ENCODE measurements at regions not wholly inside any gene's neighbourhood (a gene's known extent, or its start where the extent isn't known, plus 50 kb on each side); places are given as distances from the start of the nearest gene placed in this dataset.

DNA sequence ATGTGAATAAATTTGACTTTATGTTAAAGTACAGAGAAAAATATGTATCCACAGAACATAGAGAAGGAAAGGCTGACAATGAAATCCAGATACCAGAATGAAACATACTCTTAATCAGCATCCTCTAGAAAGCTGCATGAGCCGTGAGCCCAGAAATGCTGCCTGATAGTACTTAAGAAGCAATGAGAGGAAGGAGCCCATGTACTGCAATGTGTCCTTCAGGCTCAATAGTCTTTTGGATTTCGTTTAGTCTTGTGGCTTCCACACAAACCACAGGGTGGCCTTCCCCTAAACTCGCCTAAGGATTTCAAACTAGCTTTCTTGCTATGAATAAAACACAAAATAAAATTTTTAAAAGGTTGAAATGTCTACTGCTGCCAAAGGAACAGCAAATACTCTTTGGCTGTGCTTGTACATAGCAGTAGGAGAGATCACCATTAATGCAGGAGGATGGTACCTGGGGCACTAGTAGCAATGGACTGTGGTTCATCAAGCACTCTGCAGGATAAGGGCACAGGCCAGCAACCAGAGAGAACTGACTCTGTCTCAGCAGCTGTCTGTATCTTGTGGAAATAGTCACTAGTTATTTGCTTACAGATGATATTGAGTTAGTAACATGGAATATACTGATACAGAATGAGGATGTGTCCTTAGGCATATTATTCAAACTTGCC, 988.3 kb upstream of the LRFN5 start:
- DNase-seq (ENCODE audit: low read depth in 4 of 4, low spot score in 3 of 4): no peak

DNA sequence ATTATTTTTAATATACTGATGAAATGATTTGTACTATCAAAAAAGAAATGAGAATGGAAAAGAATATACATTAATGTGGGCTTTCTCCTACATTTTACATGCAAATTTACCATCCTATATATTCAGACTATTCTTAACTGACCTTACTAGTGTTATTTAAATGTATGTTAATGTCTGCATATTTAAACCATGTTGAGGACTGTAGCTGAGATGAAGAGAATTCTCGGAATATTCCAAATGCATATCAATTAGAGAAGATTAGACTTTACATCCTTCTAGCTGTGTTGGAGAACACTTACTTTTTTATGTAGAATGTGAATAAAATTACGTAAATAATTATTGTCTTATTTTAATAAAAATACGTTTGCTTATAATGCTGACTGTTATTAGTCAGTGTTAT, 990.1 kb upstream of the LRFN5 start:
- DNase-seq (ENCODE audit: low read depth in 4 of 4, low spot score in 3 of 4): no peak

DNA sequence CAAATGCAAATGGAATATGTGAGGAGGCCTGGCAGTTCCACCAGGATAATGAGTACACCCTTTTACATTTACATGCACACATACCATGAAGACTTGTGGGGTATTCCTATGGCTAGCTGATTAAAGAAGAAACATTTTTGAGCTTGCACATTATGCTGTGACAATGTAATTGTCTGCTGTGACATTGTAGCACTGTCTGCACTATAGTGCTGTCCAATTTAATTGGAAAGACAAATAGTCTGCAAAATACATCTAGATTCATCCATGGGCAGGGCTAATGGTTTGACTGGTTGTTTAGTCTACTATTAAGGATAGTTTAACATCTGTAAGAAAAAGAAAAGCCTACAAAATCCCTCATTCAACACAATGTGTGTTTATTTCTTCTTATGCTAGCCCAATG, 1005.6 kb upstream of the LRFN5 start:
- DNase-seq (ENCODE audit: low read depth in 4 of 4, low spot score in 3 of 4): no peak

DNA sequence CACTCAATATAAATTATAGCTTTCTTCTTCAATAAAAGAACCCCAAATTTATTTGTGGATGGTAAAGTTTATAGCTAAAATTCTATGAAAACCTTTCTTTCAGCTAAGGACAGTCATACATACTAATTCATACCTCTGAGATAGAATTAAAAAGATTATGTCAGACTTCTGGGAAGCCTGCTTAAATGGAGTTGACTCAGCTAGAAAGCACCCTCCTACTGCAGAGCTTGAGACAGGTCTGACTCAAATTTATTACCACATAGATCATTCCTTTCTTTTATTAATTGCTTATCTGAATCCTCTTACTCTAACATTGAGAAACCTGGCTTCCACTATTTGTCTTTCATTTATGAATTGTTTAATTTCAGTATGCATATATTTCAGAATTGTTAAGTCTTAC, 1007.0 kb upstream of the LRFN5 start:
- no peak for DNase-seq (ENCODE audit: low read depth in 4 of 4, low spot score in 3 of 4)

DNA sequence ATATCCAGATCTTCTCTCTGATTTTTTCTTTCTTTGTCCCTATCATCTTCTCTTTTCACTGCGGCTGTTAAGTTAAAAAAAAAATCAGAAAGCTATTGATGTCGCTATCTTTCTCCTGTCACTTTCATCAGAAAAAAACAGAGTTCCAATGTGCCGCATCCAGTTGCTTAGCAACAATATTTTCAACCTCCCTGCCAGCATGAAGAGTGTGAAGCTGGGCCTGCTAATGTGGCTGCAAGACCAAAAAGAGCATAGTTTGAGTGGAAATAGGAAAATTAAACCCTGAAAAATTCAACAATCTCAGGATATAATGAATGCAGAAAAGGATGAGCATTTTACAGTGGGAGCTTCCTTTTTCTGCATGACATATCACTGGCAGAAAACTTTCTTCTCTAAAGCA, 1025.4 kb upstream of the LRFN5 start:
- DNase-seq (ENCODE audit: low read depth in 4 of 4, low spot score in 3 of 4): no peak

DNA sequence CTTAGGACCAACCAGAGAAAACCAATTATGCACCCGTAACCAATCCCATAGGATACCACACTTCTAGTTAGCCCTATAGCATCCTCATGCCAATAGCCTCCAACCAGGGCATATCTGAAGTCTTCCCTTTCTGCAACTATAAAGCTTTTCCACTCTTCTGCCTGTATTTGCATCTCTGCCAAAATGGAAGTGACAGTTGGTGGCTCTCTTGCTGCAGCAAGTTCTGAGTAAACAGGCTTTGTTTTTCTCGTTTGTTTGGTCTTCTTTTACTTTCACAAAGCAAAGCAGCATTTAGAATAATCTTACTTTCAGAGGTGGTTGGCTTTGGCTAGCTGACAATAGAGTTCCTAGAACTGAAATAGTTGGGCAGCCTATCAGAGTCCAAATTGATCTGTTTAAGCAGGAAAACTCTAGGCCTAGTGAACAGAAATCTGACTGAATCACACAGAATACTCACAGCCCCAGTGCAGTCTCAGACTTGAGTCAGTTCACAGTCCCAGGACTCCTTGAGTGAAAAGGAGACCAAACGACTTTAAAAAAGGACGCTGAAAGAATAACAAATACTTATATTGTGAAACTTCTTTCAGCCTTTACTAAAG, 1029.7 kb upstream of the LRFN5 start:
- no peak for DNase-seq (ENCODE audit: low read depth in 4 of 4, low spot score in 3 of 4)

DNA sequence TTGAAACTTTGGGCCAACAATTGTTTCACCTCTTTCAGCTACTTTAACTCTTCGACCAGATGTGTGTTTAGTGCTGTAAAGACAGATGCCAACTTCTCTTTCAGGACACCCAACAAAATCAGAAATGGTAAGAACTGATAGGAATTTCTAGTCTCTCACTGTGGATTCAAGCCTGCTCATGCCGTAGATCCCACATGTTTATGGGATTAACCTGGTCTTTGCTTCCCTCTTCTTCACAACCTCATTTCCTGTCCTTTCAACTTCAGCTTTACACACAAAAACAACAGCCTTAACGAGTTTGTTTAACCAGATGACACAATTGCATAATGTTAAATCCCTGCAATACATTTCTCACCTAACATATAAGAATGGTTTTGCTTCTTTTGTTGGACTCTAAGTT, 1031.9 kb upstream of the LRFN5 start:
- no peak for DNase-seq (ENCODE audit: low read depth in 4 of 4, low spot score in 3 of 4)

DNA sequence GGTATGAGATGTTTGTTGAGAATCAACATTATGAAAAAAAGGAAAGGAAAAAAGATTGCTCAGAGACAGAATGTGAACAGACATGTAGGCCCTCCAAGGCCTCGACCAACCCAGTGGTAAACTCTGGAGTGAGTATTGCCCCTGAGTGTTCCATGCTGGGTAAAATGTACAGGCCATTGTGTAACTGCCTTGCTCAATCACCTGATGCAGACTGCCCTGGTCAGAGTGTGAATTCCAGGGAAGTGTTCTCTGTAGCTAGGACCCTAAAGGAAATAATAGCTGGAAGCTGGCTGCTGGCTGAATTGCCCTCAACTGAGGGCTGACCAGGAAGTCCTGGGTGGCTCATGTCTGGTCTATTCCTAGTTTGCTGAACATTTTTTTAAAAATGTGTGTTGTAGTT, 1081.4 kb upstream of the LRFN5 start:
- DNase-seq (ENCODE audit: low read depth in 4 of 4, low spot score in 3 of 4): no peak

DNA sequence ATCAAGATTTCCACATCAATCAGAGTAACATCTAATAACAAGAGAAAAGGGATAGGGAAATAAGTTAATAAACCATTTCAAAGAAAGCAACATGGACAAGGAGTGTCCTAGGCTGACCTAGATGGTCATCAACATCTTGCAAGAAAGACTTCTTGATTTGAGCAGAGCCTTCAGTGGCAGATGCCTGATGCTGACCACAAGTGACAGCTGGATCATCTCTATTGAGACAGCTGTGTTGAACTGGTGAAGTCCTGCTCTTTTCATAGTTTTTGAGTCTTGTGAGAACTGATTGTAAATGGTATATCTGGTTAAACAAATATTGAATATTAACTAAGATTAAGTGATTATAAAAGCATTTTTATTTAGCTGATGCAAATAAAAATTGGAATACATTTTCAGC, 1083.6 kb upstream of the LRFN5 start:
- no peak for DNase-seq (ENCODE audit: low read depth in 4 of 4, low spot score in 3 of 4)

DNA sequence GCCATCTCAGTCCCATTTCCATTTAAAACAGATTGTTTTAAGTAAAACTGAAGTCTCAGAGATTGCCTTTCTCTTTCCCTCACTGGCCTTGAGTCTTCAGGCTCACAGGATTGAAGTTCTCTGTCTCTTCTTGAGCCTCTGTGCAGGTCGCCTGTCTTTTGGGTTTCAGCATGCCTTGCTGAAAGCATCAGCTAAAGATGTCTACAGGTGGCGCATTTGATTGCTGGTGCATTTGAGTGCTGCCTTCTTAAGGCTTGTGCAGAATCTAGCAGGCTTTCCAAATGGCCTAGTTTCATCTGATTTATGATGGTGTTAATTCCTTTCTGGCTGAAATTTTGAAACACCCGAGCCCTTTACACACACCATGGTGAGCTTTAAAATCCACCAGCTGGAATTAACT, 1062.2 kb upstream of the FBXO33 start:
- DNase-seq (ENCODE audit: low read depth in 4 of 4, low spot score in 3 of 4): no peak

DNA sequence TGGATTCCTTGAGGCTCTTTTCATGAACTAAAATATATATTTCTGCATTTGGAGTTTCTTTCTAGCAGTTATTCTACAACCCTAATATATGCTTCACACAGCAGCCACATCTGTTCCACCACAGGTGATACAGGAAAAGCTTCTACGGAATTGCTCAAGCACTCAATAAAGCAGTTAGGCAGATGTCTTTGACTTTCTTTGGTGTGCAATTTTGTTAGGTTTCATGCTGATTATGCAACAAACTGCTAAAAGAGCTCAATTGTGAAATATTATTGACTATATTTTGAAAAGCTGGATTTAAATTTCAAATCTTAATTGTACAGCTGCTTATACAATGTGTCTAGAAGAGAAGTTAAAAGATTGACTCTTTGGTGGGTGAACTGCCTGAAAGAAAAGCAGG, 1055.6 kb upstream of the FBXO33 start:
- no peak for DNase-seq (ENCODE audit: low read depth in 4 of 4, low spot score in 3 of 4)

DNA sequence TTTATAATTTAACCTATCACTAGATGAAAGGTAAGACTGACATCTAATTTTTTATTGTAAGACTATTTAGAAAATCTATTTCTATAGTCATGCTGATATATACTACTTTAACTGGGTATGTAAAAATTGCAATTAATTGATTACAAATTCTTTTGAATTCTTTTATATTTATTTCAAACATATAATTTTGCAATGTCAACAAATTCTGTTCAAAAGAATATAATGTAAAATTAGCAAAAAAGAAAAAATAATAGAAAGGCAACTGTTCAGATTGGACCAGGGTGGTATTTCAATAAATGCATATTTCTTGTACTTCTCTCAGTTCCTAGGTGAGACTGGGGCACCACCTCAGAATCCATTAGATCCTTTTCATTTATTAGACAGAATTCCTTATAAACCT, 1053.5 kb upstream of the FBXO33 start:
- no peak for DNase-seq (ENCODE audit: low read depth in 4 of 4, low spot score in 3 of 4)

DNA sequence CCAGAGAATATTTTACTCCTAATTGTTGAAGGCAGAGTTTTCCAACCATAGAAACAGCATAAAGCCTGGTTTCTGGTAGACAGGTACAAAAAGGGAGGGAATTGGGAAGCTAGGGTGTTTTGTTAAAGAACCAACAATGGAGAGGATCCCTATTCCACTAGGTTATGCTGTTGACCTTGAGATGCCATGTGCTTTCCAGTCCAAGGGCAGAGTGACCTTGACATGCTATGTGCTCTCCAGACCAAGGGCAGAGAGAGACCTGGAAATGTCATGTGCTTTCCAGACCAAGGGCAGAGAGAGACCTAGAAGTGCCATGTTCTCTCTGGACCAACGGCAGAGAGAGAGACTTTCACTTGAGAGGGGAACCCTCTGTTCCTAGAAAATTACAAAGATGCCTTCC, 1043.8 kb upstream of the FBXO33 start:
- no peak for DNase-seq (ENCODE audit: low read depth in 4 of 4, low spot score in 3 of 4)

DNA sequence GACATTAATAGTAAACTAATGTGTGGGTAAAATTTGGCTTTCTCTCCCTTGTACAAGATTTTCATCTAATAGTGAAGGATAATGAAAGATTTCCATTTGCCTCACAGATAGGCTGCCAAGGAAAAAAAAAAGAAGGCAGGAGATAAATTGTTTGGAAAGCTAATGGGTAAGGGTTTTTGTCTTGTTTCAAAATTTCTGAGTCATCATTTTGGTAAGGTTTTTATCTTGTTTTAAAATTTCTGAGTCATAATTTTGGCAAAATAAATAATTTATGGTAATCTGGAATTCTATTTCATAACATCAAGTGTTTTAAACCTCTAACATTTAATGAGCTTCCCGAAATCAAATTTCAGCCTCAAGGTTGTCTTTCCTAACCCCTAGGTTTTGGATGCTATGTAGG, 1035.7 kb upstream of the FBXO33 start:
- no peak for DNase-seq (ENCODE audit: low read depth in 4 of 4, low spot score in 3 of 4)

DNA sequence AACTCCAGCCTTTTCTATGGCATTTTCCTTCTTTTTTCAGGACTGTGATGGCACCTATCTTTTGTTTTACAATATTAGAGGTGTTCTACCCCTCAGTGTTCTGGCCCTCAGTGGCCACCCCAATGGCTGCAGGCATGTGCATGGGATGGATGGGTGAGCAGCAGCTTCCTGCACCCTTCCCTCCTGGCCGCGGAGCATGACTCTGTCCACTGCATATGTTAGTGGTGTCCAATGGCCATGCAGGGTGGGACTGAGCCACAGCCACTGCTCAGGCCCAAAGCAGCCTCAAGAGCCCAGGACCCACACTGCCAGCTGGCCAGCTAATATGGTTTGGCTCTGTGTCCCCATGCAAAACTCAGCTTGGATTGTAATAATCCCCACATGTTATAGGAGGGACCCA, 1032.3 kb upstream of the FBXO33 start:
- DNase-seq (ENCODE audit: low read depth in 4 of 4, low spot score in 3 of 4): no peak

DNA sequence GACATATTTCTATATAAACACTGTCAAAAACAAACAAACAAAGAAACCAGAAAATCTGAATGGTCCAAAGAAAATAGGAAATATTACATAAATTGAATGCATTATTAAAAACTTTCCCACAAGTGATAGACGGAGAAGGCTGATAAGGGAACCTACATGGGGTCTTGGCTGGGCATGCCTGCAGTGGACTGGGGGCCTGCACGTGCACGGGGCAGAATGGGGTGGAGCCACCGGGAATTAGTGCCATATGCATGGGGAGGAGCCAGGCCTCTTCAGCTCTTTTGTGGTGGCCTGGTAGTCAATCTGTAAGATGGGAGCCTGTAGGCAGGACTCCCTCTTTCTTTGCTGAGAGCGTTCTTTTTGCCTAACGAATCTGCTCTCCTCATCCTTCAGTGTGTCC, 1031.7 kb upstream of the FBXO33 start:
- no peak for DNase-seq (ENCODE audit: low read depth in 4 of 4, low spot score in 3 of 4)

DNA sequence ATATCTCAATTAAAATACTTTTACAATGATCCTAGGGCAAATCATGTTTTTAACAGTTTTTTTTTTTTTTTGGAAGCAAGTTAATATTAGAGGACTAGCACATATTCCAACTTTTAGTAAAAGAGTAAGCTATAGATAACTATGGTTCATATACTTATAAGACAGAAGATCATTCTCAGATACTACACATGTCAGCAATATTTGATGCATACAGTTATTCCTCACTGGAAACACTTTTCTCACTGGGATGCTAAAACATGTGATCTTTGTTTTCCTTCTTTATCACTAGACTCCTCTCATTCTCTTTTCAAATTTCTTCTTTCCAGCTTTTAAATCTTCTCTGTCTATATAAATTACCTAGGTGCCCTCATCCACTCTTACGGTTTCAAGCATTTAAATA, 1020.4 kb upstream of the FBXO33 start:
- DNase-seq (ENCODE audit: low read depth in 4 of 4, low spot score in 3 of 4): no peak

DNA sequence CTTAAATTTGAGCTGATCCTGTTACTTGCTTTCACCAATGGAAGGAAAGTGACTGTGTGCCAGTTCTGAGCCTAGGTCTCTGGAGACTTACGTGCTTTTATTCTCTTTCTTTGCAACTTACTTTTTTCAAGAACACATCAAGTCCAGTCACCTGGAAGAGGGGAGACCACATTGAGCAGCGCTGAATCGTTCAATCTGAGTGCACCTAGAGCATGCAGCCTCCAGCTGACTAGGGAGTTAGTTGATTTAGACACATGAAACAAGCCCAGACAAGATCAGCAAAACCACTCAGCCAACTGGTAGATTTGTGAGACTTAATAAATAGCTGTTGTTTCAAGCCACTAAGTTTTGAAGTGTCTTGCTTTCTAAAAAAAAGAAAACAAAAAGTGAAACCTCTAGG, 1014.8 kb upstream of the FBXO33 start:
- DNase-seq (ENCODE audit: low read depth in 4 of 4, low spot score in 3 of 4): peak in 2 of 4 donors; percentile 11 to 12

DNA sequence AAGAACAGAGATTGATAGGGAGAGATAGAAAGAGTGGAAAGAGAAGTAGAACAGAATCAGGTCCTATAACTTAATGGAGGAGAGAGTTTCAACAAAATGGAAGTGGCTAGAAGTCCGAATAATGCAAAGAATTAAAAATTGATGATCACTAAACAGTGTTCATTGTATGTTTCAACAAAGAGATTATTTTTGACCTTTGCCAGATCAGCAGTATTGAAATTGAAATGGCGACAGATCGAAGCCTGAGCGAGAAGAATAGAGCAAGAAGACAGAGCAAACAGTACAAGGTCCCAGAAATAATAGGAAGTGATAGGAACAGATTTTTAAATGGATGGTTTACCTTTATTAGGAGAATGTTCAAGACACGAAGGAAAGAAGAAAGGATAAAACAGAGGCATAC, 1012.8 kb upstream of the FBXO33 start:
- DNase-seq (ENCODE audit: low read depth in 4 of 4, low spot score in 3 of 4): no peak

DNA sequence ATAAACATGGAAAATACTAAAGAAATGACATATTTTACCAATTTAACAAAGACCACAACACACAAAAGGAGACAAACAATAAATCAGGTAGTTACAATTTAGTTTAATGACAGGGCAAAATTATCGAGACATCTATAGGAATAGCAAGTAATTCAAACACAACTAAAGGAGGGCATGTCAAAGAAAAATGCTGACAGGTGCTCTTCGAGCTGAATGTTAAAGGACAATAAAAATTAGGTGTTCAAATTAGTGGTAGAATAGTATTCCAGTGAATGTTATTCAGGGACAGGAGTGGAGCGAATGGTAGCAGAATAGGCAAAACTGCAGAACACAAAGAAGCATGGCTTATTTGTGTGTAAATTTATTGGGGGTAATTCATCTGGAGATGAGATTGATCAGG, 1004.3 kb upstream of the FBXO33 start:
- DNase-seq (ENCODE audit: low read depth in 4 of 4, low spot score in 3 of 4): no peak

DNA sequence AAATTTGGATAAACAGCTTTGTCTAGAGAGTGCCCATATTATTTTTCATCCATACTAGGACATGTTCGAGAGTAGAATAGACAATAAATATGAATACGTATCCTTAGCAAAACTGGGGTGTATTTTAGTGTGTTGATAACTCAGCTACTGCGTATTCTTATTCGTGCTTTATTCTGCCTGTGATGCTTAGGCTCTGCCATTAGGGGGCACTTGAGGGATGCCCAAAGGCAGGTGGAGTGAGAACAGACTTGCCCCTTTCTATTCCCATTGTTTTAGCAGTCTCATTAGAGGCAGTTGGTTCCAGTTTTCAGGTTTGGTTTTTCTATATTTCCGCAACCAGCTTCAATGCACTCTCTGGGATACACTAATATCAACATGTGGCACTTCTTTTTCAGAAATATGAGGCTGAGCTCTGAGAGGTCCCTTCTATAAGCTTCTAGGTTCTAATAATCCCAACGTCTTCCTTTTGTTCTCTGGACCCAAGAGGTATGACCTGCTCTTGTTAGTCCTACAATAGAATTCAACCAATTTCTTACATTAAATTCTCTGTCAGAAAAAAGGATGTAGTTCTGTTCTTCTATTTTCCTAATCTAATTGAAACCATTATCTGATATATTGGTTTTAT, 985.7 kb upstream of the FBXO33 start:
- DNase-seq (ENCODE audit: low read depth in 4 of 4, low spot score in 3 of 4): peak in 2 of 4 donors; percentile 2 to 11

DNA sequence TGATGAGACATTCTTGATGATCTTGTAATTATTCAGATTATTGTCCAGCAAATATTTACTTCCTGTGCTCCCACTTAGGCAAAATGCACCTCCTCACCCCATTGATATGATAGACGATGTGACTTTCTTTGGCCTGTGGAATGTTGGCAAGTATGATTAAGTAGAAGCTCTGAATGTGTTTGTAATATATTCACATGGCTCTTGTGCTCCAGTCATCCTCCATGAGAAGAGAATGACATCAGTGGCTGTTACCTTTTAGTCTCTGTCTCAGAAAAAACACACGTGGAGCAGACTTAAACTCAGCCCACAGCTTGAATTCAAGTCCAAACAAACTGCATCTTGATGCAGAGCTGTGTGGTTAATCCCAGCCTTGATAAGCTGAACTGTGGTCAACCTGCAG, 984.3 kb upstream of the FBXO33 start:
- DNase-seq (ENCODE audit: low read depth in 4 of 4, low spot score in 3 of 4): no peak

DNA sequence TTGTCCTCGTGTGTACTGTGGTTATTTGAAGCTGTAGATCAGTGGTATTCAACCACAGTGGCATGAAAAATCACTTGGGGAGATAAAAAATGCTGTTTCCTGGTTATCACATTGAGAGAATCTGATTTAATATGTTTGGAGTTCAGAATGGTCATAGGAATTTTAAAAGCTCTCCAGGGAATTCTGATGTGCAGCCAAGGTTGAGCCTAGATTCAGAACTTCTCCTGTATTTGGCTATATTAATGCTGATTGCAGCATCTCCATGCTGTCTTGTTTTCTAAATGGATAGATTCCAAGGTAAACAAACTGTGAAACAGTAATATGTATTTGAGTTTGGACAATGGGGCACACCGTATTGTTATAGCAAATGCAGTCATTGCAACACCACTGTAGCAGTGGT, 982.2 kb upstream of the FBXO33 start:
- no peak for DNase-seq (ENCODE audit: low read depth in 4 of 4, low spot score in 3 of 4)
